ENCODE measurements at regions not wholly inside any gene's neighbourhood (a gene's known extent, or its start where the extent isn't known, plus 50 kb on each side); places are given as distances from the start of the nearest gene placed in this dataset.

GRCh38 chrX:9146657-9147056 lies 112.7 kb upstream of the FAM9B start:
- Histone ChIP-seq H3K9ac (ENCODE audit: low read length) (no peak overlapping the region), H3K27me3 (replicated peaks in 1 of 4; ENCODE audit: control extremely low read depth in 1 of 4, control insufficient read depth in 3 of 4, insufficient read depth in 4 of 4, low read length in 3 of 4) (peaks cover 0 to 13% (median 4%) of the 10 kb centered on the region in 4 experiments), H3K9me3 (ENCODE audit: control extremely low read depth in 1 of 3, control insufficient read depth in 2 of 3, insufficient read depth in 1 of 3, low read length in 2 of 3) (no peaks in the 10 kb centered on the region), H3K79me2 (ENCODE audit: control insufficient read depth, insufficient read depth, low read length) (no peaks in the 10 kb centered on the region), H3K4me2 (replicated peaks; ENCODE audit: low read depth, low read length, poor library complexity, severe bottlenecking) (no peak overlapping the region), H3K27ac (ENCODE audit: low read length in 2 of 2) (no peak overlapping the region), H3K36me3 (replicated peaks in 1 of 2; ENCODE audit: control extremely low read depth in 1 of 2, control insufficient read depth in 1 of 2, extremely low read depth in 1 of 2, insufficient read depth in 2 of 2, low read length in 1 of 2) (no peaks in the 10 kb centered on the region), H2AFZ (ENCODE audit: insufficient read depth, low read depth, low read length, poor library complexity, severe bottlenecking) (no peak overlapping the region), H3K4me1 (ENCODE audit: control insufficient read depth in 2 of 2, insufficient read depth in 2 of 2, low read length in 2 of 2) (peaks cover 0 to 7% of the 10 kb centered on the region in 2 donors), H3K4me3 (ENCODE audit: control extremely low read depth in 1 of 5, extremely low read depth in 1 of 5, insufficient read depth in 1 of 5, low read depth in 2 of 5, low read length in 4 of 5) (no peak overlapping the region), H4K20me1 (ENCODE audit: control insufficient read depth, insufficient read depth, low read length, poor library complexity, severe bottlenecking) (no peaks in the 10 kb centered on the region)
- Mint-ChIP-seq H3K27ac (no peak overlapping the region), H3K4me1 (peaks cover 5% of the 10 kb centered on the region), H3K27me3 (peaks cover 18% of the 10 kb centered on the region), H3K4me3 (no peak overlapping the region), H3K9me3 (ENCODE audit: insufficient read depth) (no peaks in the 10 kb centered on the region)
- CTCF ChIA-PET = no interaction called here
- POLR2A ChIA-PET = no interaction called here
- DNase-seq (no peak), ATAC-seq (ENCODE audit: low read depth) (no peak)
- intact Hi-C loops (cut with micrococcal nuclease) = no loop called here
- TF ChIP-seq EZH2 (IDR thresholded peaks at IDR 0.05; ENCODE audit: borderline replicate concordance, insufficient read depth, low read depth, low read length, poor library complexity, severe bottlenecking) (no peak), CTCF (IDR thresholded peaks at IDR 0.05) (no peak)
- WGBS (ENCODE audit: insufficient coverage) = 100% methylated on average over 3 of the region's 9 CpGs

- no peaks in the 10 kb centered on the region for H3K79me2 ChIP-seq (ENCODE audit: control insufficient read depth, insufficient read depth, low read length)
- no peak for ATAC-seq (ENCODE audit: low read depth)
- ChIA-PET POLR2A (no interaction called here), CTCF (no interaction called here)
- H3K36me3 ChIP-seq (replicated peaks in 1 of 2; ENCODE audit: control extremely low read depth in 1 of 2, control insufficient read depth in 1 of 2, extremely low read depth in 1 of 2, insufficient read depth in 2 of 2, low read length in 1 of 2) = no peaks in the 10 kb centered on the region
- H3K4me3 ChIP-seq (ENCODE audit: control extremely low read depth in 1 of 5, extremely low read depth in 1 of 5, insufficient read depth in 1 of 5, low read depth in 2 of 5, low read length in 4 of 5) = no peak overlapping the region
- H2AFZ ChIP-seq (ENCODE audit: insufficient read depth, low read depth, low read length, poor library complexity, severe bottlenecking) = no peak overlapping the region
- H3K4me1 ChIP-seq (ENCODE audit: control insufficient read depth in 2 of 2, insufficient read depth in 2 of 2, low read length in 2 of 2) = peaks cover 3 to 9% of the 10 kb centered on the region in 2 donors
- H3K27ac ChIP-seq (ENCODE audit: low read length in 2 of 2) = no peak overlapping the region
- WGBS (ENCODE audit: insufficient coverage) = 80% methylated on average over 2 of the region's 5 CpGs
- H3K9me3 ChIP-seq (ENCODE audit: control extremely low read depth in 1 of 3, control insufficient read depth in 2 of 3, insufficient read depth in 1 of 3, low read length in 2 of 3) = no peaks in the 10 kb centered on the region
- H3K9ac ChIP-seq (ENCODE audit: low read length) = no peak overlapping the region
- H3K9me3 Mint-ChIP-seq (ENCODE audit: insufficient read depth) = no peaks in the 10 kb centered on the region
- TF ChIP-seq EZH2 (IDR thresholded peaks at IDR 0.05; ENCODE audit: borderline replicate concordance, insufficient read depth, low read depth, low read length, poor library complexity, severe bottlenecking) = no peak
- TF ChIP-seq CTCF (IDR thresholded peaks at IDR 0.05) = no peak
- intact Hi-C loops (cut with micrococcal nuclease) = no loop called here
- peaks cover 0 to 13% (median 4%) of the 10 kb centered on the region in 4 experiments for H3K27me3 ChIP-seq (replicated peaks in 1 of 4; ENCODE audit: control extremely low read depth in 1 of 4, control insufficient read depth in 3 of 4, insufficient read depth in 4 of 4, low read length in 3 of 4)
- H3K4me2 ChIP-seq (replicated peaks; ENCODE audit: low read depth, low read length, poor library complexity, severe bottlenecking) = no peak overlapping the region
- H3K4me3 Mint-ChIP-seq = no peak overlapping the region
- H3K27me3 Mint-ChIP-seq = peaks cover 18% of the 10 kb centered on the region
- H3K27ac Mint-ChIP-seq = no peak overlapping the region
- H3K4me1 Mint-ChIP-seq = peaks cover 9% of the 10 kb centered on the region
- DNase-seq = no peak
- H4K20me1 ChIP-seq (ENCODE audit: control insufficient read depth, insufficient read depth, low read length, poor library complexity, severe bottlenecking) = no peaks in the 10 kb centered on the region
Observed at GRCh38 chrX:9147086-9147485, 113.2 kb upstream of the FAM9B start.

Data from B cell (primary cell).